ENCODE measurements at regions not wholly inside any gene's neighbourhood (a gene's known extent, or its start where the extent isn't known, plus 50 kb on each side); places are given as distances from the start of the nearest gene placed in this dataset.

DNA sequence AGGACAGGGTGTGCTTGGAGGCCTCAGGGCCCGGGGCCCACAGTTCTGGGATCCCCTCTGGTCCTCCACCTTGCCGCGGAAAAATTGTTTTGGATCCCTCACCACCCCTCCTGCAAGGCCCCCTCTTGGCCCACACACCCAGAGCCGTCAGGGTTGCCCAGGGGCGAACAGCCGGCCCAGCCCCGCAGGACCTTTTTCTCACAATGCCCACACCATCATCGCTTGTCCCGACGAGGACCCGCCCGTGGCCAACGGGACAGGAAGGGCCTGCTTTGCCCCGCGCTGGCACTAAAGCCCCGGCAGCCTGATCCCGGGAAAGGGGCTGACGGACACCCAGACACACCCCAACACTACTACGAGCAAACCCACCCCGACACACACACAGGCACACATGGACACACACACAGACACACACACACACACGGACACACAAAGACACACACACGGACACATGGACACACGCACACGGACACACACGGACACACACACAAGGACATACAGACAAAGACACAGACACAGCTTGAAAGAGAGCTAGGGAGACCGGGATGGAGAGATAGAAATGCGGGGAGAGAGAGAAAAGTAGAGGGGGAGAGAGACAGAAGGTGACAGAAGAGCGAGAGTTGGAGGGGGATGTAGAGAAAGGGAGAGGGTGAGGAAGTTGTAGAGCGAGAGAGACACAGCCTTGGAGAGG, 1493.5 kb upstream of the DEFB115 start:
- TF ChIP-seq CTCF (conservative IDR thresholded peaks at IDR 0.05; ENCODE audit: low read depth, low read length), result no peak
- TF ChIP-seq EZH2 (IDR thresholded peaks at IDR 0.05; ENCODE audit: low read length, unreplicated experiment), result no peak

Measured in PC-3 (cell line).